Activated B cell treated with CpG ODN at 0.5 μM for 24 hours (primary cell): ENCODE measurements at regions not wholly inside any gene's neighbourhood (a gene's known extent, or its start where the extent isn't known, plus 50 kb on each side); places are given as distances from the start of the nearest gene placed in this dataset.

Experiments used
- ATAC-seq: fragments of 200-7000 bp; cut with Tn5 transposase; one replicate; pipeline ENCODE4 v1.10.0; 2021; ENCODE audit warnings: low read depth, mild to moderate bottlenecking, moderate library complexity
- CTCF ChIA-PET: fragments of 350-600 bp; sonication (Branson Sonifier 250); formaldehyde crosslinking; loops from one replicate; lab custom pipeline; 2021; ENCODE audit warnings: antibody characterized with exemption; lab: Charles Lee
- POLR2A ChIA-PET: fragments of 350-600 bp; sonication (Branson Sonifier 250); formaldehyde crosslinking; loops from one replicate; lab custom pipeline; 2021; ENCODE audit warnings: antibody characterized with exemption; lab: Charles Lee
- DNase-seq: peaks from one replicate; pipeline ENCODE4 v3.0.0; 2022
- H3K27ac Mint-ChIP-seq: one replicate; pipeline ENCODE4 v1.8.0; 2020; ENCODE audit warnings: mixed read lengths
- H3K27me3 Mint-ChIP-seq: one replicate; pipeline ENCODE4 v1.8.0; 2021; ENCODE audit warnings: mixed read lengths
- H3K36me3 Mint-ChIP-seq: one replicate; pipeline ENCODE4 v1.8.0; 2021; ENCODE audit warnings: low read depth, mixed read lengths
- H3K4me1 Mint-ChIP-seq: one replicate; pipeline ENCODE4 v1.8.0; 2021; ENCODE audit warnings: mixed read lengths
- H3K4me3 Mint-ChIP-seq: one replicate; pipeline ENCODE4 v1.8.0; 2020; ENCODE audit warnings: mild to moderate bottlenecking, mixed read lengths
- H3K9me3 Mint-ChIP-seq: one replicate; pipeline ENCODE4 v1.8.0; 2020; ENCODE audit warnings: mixed read lengths
- CTCF ChIP-seq: fragments of 200-600 bp; IDR thresholded peaks from one replicate; pipeline ENCODE4 v1.8.0; 2022; ENCODE audit warnings: antibody characterized with exemption, mild to moderate bottlenecking
- intact Hi-C: fragments of 100-400 bp; cut with micrococcal nuclease; formaldehyde crosslinking; loops from one replicate; pipeline ENCODE4 v1.15.1; 2024

- ChIA-PET POLR2A (no interaction called here), CTCF (no interaction called here)
Measured at GRCh38 chr3:180820400-180820799, 92.1 kb upstream of the FXR1 start.

DNA sequence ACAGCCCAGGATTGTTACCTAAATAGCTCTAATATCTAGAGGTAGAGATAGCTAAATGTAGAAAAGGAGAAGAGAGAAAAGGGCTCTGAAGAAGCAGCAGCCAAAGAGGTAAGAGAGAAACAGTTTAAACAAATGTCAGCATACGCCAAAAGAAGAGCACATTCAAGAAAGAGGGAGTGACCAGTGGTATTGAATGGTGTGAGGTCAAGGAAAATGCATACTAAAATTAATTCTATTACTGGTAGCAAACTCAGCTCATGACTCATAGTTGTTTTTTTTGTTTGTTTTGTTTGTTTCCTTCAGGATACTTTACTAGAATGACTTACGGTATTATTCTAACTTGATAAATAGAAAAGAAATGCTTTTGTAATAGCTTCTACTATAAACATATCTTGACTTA lies 86.5 kb upstream of the FXR1 start:
- CTCF ChIA-PET = no interaction called here
- no peak for DNase-seq
- POLR2A ChIA-PET = no interaction called here
- no peaks in the 10 kb centered on the region for H3K36me3 Mint-ChIP-seq
- H3K9me3 Mint-ChIP-seq = no peaks in the 10 kb centered on the region
- H3K27me3 Mint-ChIP-seq = no peaks in the 10 kb centered on the region
- ATAC-seq = no peak
- H3K27ac Mint-ChIP-seq = no peak overlapping the region
- H3K4me3 Mint-ChIP-seq = no peak overlapping the region
- intact Hi-C loops = no loop called here
- no peaks in the 10 kb centered on the region for H3K4me1 Mint-ChIP-seq
- TF ChIP-seq CTCF = no peak

More at GRCh38 chr3:180820400-180820799, 92.1 kb upstream of the FXR1 start:
- ATAC-seq (no peak), DNase-seq (no peak)
- peaks cover 4% of the 10 kb centered on the region for H3K9me3 Mint-ChIP-seq
- H3K4me3 Mint-ChIP-seq = no peak overlapping the region
- no peaks in the 10 kb centered on the region for H3K4me1 Mint-ChIP-seq
- intact Hi-C loops = no loop called here
- TF ChIP-seq CTCF = no peak
- no peak overlapping the region for H3K27ac Mint-ChIP-seq
- H3K27me3 Mint-ChIP-seq = no peaks in the 10 kb centered on the region
- H3K36me3 Mint-ChIP-seq = no peaks in the 10 kb centered on the region

GRCh38 chr3:180827171-180827570 lies 85.3 kb upstream of the FXR1 start:
- H3K9me3 Mint-ChIP-seq = no peaks in the 10 kb centered on the region
- H3K36me3 Mint-ChIP-seq = no peaks in the 10 kb centered on the region
- CTCF ChIA-PET = no interaction called here
- no peak overlapping the region for H3K27ac Mint-ChIP-seq
- ATAC-seq = no peak
- POLR2A ChIA-PET = no interaction called here
- no peak for DNase-seq
- intact Hi-C loops = no loop called here
- H3K27me3 Mint-ChIP-seq = no peaks in the 10 kb centered on the region
- no peak overlapping the region for H3K4me3 Mint-ChIP-seq
- no peak for TF ChIP-seq CTCF
- H3K4me1 Mint-ChIP-seq = no peaks in the 10 kb centered on the region

GRCh38 chr3:180828001-180828720 lies 84.3 kb upstream of the FXR1 start:
- intact Hi-C loops = no loop called here
- no peak for TF ChIP-seq CTCF
- H3K9me3 Mint-ChIP-seq = no peaks in the 10 kb centered on the region
- POLR2A ChIA-PET = no interaction called here
- no peaks in the 10 kb centered on the region for H3K36me3 Mint-ChIP-seq
- no peak overlapping the region for H3K27ac Mint-ChIP-seq
- DNase-seq (no peak), ATAC-seq (no peak)
- no peak overlapping the region for H3K4me3 Mint-ChIP-seq
- no peaks in the 10 kb centered on the region for H3K4me1 Mint-ChIP-seq
- peaks cover 3% of the 10 kb centered on the region for H3K27me3 Mint-ChIP-seq
- CTCF ChIA-PET = no interaction called here

DNA sequence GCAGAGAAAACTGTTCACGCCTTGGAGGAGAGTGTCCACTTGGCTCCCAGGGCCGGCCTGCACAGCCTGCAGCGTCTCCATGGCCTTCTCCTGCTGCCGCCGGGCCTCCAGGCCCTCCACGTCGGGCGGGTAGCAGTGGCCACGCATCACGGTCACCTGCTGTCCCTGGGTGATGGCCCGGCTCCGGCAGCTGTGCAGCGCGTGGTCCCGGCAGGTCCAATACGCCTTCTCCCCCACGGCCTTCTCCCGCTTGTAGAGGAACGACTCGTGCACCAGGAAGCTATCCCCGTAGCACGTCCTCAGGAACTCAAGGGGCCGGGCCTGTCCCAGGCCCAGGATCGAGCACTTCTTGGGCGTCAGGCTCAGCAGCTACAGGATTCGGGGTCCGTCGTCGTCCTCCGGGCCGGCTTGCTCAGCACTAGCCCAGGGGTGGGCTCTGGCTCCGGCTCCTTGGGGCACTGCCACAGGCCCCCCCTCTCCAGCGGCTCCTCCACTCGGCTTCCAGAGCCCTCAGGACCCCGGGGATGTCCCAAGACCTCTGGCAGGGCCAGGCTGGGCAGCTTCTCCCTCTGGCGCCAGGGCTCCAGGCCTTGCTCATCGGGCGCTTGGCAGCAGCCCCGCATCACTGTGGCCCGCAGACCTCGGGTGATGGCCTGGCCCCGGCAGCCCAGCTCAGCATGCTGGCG lies 83.6 kb upstream of the FXR1 start:
- intact Hi-C loops = no loop called here
- Mint-ChIP-seq H3K9me3 (no peaks in the 10 kb centered on the region), H3K27me3 (peaks cover 3% of the 10 kb centered on the region), H3K36me3 (no peaks in the 10 kb centered on the region), H3K4me3 (no peak overlapping the region), H3K4me1 (no peaks in the 10 kb centered on the region), H3K27ac (no peak overlapping the region)
- ChIA-PET CTCF (no interaction called here), POLR2A (no interaction called here)
- ATAC-seq = no peak
- no peak for TF ChIP-seq CTCF
- DNase-seq = no peak
